Nephron (organoid): ENCODE measurements at regions not wholly inside any gene's neighbourhood (a gene's known extent, or its start where the extent isn't known, plus 50 kb on each side); places are given as distances from the start of the nearest gene placed in this dataset.

ENCODE experiments used
- H3K27ac Mint-ChIP-seq, 3 experiments: 2 replicates each; pipeline ENCODE4 v1.8.0; 2020; ENCODE audit warnings: mixed read lengths in 3 of 3, mild to moderate bottlenecking in 2 of 3, moderate library complexity in 1 of 3
- H3K27me3 Mint-ChIP-seq: 2 replicates; pipeline ENCODE4 v1.8.0; 2021; ENCODE audit warnings: low read depth, mild to moderate bottlenecking, moderate library complexity, mixed read lengths
- H3K36me3 Mint-ChIP-seq: 2 replicates; pipeline ENCODE4 v1.8.0; 2020; ENCODE audit warnings: low read depth, mixed read lengths
- H3K4me1 Mint-ChIP-seq: 2 replicates; pipeline ENCODE4 v1.8.0; 2020; ENCODE audit warnings: mixed read lengths
- H3K4me3 Mint-ChIP-seq, 3 experiments: 2 replicates each; pipeline ENCODE4 v1.8.0; 2020; ENCODE audit warnings: mild to moderate bottlenecking in 3 of 3, mixed read lengths in 3 of 3, moderate library complexity in 2 of 3
- H3K9me3 Mint-ChIP-seq: 2 replicates; pipeline ENCODE4 v1.8.0; 2020; ENCODE audit warnings: mixed read lengths
- TF ChIP-seq, protein P1 (sequence below), 3 experiments: fragments of 200-600 bp; sonication (generic); IDR thresholded peaks; one replicate each; pipeline ENCODE4 v1.5.0; 2021; ENCODE audit warnings: antibody characterized with exemption in 3 of 3; ENCODE audit not compliant: unreplicated experiment in 3 of 3

GRCh38 chr4:3835527-3836405 is 69.6 kb downstream of the ADRA2C start:
- H3K4me3 Mint-ChIP-seq = no peak overlapping the region
- TF ChIP-seq, protein P1, sequence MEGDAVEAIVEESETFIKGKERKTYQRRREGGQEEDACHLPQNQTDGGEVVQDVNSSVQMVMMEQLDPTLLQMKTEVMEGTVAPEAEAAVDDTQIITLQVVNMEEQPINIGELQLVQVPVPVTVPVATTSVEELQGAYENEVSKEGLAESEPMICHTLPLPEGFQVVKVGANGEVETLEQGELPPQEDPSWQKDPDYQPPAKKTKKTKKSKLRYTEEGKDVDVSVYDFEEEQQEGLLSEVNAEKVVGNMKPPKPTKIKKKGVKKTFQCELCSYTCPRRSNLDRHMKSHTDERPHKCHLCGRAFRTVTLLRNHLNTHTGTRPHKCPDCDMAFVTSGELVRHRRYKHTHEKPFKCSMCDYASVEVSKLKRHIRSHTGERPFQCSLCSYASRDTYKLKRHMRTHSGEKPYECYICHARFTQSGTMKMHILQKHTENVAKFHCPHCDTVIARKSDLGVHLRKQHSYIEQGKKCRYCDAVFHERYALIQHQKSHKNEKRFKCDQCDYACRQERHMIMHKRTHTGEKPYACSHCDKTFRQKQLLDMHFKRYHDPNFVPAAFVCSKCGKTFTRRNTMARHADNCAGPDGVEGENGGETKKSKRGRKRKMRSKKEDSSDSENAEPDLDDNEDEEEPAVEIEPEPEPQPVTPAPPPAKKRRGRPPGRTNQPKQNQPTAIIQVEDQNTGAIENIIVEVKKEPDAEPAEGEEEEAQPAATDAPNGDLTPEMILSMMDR (IDR thresholded peaks at IDR 0.05; ENCODE audit: unreplicated experiment in 3 of 3) = no peak
- no peaks in the 10 kb centered on the region for H3K36me3 Mint-ChIP-seq
- H3K9me3 Mint-ChIP-seq = peaks cover 2% of the 10 kb centered on the region
- H3K27ac Mint-ChIP-seq = no peak overlapping the region
- H3K27me3 Mint-ChIP-seq = peaks cover 30% of the 10 kb centered on the region
- H3K4me1 Mint-ChIP-seq = peaks cover 16% of the 10 kb centered on the region

DNA sequence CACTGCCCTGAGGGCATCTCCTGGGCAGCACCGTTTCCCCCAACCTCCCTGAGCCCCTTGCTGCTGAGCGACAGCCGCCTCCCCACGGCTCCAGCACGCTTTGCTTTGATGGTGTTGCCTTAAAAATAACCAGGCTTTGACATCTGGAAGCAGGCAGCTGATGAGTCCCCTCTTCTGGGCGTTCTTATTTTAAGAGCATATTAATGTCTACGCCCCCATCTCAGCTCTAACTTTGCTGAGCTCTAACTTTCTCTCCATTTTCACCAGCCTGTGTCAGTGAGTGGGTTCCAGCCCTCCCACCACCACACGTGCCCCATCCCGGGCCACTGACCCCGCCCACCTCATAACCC is 70.2 kb downstream of the ADRA2C start:
- no peaks in the 10 kb centered on the region for H3K36me3 Mint-ChIP-seq
- no peak overlapping the region for H3K4me3 Mint-ChIP-seq
- TF ChIP-seq, protein P1 (IDR thresholded peaks at IDR 0.05; ENCODE audit: unreplicated experiment in 3 of 3) = no peak
- peaks cover 34% of the 10 kb centered on the region for H3K27me3 Mint-ChIP-seq
- H3K27ac Mint-ChIP-seq = no peak overlapping the region
- peaks cover 2% of the 10 kb centered on the region for H3K9me3 Mint-ChIP-seq
- H3K4me1 Mint-ChIP-seq = peaks cover 16% of the 10 kb centered on the region

DNA sequence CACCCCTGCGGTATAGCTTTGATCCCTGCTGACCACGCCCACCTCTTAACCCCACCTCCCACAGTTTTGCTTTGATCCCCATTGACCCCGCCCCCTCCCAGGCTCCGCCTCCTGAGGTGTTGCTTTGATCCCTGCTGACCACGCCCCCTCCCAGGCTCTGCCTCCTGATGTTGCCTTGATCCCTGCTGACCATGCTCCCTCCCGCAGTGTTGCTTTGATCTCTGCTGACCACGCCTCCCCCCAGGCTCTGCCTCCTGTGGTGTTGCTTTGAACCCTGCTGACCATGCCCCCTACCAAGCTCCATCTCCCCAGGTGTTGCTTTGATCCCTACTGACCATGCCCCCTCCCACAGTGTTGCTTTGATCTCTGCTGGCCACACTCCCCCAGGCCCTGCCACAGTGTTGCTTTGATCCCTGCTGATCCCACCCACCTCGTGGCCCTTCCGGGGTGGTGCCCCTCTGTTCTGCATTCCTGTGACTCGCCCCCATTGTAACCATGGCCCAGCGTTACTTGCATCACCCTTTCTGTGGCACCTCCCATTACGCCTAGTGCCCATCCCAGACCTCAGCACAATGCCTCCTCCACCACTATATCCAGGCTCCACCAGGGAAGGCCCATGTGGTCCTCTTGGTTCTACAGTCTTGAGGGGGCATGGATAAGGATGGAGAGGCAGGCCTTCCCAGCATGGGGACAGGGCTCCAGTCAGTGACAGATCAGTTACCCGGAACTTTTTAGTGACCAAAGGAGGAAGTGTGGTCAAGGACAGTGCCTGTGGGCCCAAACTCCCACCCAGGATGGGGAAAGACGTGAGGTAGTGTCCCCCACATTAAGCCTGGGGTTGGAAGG is 70.8 kb downstream of the ADRA2C start:
- peaks cover 16% of the 10 kb centered on the region for H3K4me1 Mint-ChIP-seq
- TF ChIP-seq, protein P1 (IDR thresholded peaks at IDR 0.05; ENCODE audit: unreplicated experiment in 3 of 3) = no peak
- no peaks in the 10 kb centered on the region for H3K36me3 Mint-ChIP-seq
- H3K27ac Mint-ChIP-seq = no peak overlapping the region
- peaks cover 38% of the 10 kb centered on the region for H3K27me3 Mint-ChIP-seq
- H3K4me3 Mint-ChIP-seq = no peak overlapping the region
- peaks cover 2% of the 10 kb centered on the region for H3K9me3 Mint-ChIP-seq

- no peak overlapping the region for H3K4me3 Mint-ChIP-seq
- no peak overlapping the region for H3K27ac Mint-ChIP-seq
- peaks cover 41% of the 10 kb centered on the region for H3K27me3 Mint-ChIP-seq
- no peaks in the 10 kb centered on the region for H3K36me3 Mint-ChIP-seq
- TF ChIP-seq, protein P1 (IDR thresholded peaks at IDR 0.05; ENCODE audit: unreplicated experiment in 3 of 3) = no peak
- peaks cover 15% of the 10 kb centered on the region for H3K4me1 Mint-ChIP-seq
- H3K9me3 Mint-ChIP-seq = peaks cover 2% of the 10 kb centered on the region
Observed at GRCh38 chr4:3838437-3839380, 72.5 kb downstream of the ADRA2C start.

- H3K36me3 Mint-ChIP-seq = no peaks in the 10 kb centered on the region
- peaks cover 23% of the 10 kb centered on the region for H3K27me3 Mint-ChIP-seq
- no peaks in the 10 kb centered on the region for H3K4me1 Mint-ChIP-seq
- TF ChIP-seq, protein P1 (IDR thresholded peaks at IDR 0.05; ENCODE audit: unreplicated experiment in 3 of 3) = no peak
- H3K4me3 Mint-ChIP-seq = no peak overlapping the region
- H3K27ac Mint-ChIP-seq = no peak overlapping the region
- H3K9me3 Mint-ChIP-seq = peaks cover 6% of the 10 kb centered on the region
Observed at GRCh38 chr4:3845094-3845743, 79.0 kb downstream of the ADRA2C start.
